GM19438 (cell line): ENCODE measurements at regions not wholly inside any gene's neighbourhood (a gene's known extent, or its start where the extent isn't known, plus 50 kb on each side); places are given as distances from the start of the nearest gene placed in this dataset.
"Not testable (repeated sequence)": the region's sequence is repeated elsewhere in the genome, so short reads cannot be mapped to it uniquely, and the experiment has no call there.

Experiments used
- ATAC-seq: cut with Tn5 transposase; IDR thresholded peaks from one replicate; pipeline ENCODE4 v1.9.1; 2021; ENCODE audit warnings: low read depth; ENCODE audit not compliant: unreplicated experiment

DNA sequence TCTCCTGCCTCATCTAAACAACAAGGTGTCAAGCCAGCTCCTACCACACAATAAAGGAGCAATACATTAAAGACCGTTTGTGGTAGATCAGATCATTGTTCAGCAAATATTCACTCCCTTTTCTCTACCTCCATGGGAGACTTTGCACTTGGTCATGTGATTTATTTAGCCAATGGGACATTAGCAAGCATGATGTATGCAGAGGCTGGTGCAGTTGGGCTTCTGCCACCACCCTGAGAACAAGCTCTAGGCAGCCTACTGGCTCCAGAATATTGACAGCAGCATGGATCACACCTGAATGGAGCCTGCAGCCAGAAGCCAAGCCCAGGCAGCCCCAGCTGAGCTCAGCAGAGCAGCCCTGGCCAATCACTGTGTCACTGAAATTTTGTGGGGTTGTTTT is 99.4 kb upstream of the UBE2E2 start:
- no peak for ATAC-seq

DNA sequence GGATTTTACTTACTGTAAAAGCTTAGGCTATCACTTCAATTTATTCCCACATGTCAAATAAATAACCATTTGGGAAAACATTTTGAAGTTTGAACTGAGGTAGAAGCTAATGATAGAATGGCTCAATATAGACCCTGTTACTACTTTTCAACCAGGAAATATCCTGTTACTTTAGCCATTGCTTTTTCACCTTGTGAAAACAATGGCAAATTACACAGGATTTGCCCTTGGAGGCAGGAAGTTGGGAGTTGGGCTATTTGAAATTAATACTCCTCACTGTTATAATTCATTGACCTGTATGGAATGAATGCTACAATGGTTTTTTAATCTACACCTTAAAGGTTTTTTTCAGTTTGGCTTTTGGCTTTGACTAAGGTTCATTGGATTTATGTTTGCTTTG is 98.1 kb upstream of the UBE2E2 start:
- ATAC-seq: no peak

DNA sequence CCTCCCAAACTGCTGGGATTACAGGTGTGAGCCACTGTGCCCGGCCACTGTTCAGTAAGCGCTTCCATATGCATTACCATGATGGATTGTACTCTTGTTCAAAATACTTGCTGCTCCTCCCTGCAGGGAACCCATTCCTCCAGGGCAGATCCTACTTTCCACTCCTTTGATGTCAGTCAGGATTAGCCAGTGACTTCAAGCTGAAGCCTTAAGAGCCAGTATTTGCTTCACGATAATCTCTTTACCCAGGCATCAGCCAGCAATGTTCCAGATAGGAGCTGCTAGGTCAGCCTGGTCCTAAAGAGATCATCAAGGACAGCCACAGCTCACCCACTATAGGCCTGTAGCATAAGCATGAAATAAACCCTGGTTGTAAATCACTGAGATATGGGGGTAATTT is 96.5 kb upstream of the UBE2E2 start:
- ATAC-seq: no peak

DNA sequence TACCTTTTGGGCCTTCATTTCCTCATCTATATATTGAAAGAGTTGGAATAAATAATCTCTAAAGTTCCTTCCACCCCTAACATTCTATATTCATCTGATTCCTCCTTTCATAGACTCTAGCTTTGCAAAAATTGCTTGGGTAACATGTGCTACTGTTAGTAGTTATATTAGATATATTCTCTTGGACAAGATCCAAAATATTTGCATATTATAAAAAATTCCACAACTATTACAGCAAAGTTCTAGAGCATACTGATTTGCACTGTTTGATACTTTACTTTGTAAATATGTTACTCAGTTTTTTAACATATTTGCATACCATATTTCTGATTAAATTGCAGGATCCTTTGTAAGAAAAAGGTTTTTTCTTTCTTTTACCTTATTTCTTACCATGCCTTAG is 95.9 kb upstream of the UBE2E2 start:
- no peak for ATAC-seq

DNA sequence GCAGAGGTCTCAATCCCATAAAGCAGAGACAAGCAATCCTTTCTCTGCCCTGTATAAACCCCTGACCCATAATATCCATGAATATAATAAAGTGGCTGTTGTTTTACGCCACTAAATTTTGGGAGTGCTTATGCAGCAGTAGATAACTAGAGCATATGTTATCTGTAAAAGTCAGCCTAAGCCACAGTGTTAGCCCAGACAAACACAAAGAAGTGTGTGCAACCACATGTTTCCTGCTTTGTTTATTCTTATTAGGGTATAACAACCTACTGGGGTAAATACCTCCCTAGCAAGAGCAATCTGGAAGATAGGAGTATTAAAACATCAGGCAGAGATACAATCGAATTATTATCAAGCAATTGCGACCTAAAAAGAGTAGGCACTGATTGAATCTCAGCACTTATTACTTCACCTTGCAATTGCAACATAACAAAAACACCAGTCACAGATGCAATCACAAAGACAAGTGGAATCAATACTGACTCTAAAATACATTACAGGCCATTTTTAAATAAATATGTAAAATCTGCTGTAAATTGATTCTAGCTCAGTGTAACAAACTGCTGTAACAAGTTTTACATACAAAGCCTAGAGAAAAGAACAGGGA is 94.6 kb upstream of the UBE2E2 start:
- no peak for ATAC-seq

DNA sequence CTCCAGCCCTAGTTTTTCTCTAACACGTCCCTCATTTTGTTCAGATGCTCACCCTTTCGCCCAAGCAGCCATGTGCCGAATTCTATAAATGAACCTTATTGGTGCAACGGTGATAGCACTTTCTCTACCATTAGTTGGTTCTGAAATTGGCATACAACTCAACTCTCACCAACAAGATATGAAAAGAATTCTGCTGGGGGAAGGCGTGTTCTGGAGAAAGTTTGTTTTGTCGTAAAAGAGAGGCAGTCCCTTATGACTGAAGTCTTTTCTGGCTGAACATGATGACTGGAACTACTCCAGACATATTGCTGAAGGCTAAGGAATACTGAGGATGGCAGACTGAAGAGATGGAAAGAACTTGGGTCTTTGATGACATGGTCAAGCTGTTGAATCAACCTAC is 91.8 kb upstream of the UBE2E2 start:
- ATAC-seq: no peak

DNA sequence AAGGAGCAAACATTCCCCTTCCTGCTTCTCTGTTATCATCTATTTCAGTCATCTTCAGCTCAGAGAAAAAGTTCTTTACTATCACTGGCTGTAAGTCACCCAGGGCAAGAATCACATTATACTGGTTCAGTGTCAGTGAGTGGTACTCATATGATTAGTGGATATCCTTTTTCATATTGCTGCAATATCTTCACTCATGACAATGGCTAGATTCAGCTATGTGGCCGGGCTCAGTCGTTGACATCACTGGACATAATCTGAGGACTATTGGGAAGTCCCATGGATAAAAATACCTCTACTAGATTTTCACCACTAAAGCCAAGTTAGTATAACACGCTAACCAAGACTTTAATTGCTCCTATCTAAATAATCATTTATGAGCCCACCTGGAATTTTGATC is 91.3 kb upstream of the UBE2E2 start:
- ATAC-seq: no peak

DNA sequence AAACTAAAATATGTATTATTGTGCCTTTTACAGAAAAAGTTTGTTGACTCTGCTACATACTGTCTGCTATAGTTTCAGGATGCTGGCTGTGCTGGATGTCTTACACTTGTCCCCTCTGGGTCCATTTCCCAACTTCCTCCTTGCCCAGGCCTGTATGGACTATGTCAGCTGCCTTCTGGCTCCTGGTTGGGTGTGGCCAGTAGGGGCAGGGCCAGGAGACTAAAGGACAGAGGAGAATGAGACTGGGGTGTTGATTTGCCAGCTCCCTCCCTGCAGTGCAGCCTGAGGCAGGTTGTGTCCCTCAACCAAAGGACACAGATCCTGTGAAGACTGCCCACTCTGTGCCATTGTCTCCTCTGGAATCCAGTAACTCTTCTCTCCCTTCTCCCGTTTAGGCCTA is 90.6 kb upstream of the UBE2E2 start:
- ATAC-seq: no peak

DNA sequence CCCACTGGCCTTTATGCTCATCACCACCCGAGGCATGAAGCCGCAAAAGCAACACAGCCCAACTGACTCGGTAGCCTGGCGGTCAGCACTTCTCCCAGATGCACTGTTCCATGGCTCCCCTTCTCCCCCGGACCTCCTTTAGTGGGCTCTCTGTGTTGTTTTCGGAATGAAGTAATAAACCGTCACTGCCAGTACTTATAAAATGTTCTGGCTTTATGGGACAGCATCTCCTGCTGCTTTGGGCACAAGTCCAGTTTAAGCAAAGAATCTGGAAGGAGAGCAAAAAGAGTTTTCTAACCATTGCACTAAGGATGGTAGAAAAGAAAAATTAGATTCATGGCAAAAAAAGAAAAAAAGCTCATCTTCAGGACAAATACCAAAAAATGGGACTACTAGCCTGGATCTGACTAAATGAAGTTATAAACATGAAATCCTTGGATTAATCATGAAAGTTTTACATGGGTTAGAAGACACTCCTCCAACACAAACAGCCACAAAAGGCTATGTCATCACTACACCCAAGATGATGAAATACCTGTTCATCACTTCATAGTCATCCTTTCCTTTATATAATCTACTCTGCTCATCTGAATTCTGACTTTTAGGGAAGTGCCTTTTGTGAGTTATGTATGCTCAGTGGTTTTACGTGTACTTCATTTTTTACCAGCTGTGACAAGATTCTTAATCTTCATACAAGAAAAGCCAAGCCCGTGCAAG is 89.5 kb upstream of the UBE2E2 start:
- no peak for ATAC-seq

DNA sequence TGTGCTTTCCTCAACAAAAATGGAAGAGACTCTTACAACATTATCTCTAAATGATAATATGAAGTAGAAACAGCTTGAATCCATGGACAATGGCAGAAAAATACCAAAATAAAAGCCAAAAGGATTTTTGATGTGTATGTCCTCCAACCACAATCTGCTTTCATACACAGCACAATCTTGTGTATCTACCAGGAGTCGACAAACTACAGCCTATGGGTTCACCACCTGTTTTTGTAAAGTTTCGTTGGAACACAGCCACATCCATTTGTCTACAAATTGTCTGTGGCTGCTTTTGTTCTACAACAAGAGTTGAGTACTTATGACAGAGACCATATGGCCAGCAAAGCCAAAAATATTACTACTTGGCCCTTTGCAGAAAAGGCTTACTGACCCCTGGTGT is 88.7 kb upstream of the UBE2E2 start:
- no peak for ATAC-seq

DNA sequence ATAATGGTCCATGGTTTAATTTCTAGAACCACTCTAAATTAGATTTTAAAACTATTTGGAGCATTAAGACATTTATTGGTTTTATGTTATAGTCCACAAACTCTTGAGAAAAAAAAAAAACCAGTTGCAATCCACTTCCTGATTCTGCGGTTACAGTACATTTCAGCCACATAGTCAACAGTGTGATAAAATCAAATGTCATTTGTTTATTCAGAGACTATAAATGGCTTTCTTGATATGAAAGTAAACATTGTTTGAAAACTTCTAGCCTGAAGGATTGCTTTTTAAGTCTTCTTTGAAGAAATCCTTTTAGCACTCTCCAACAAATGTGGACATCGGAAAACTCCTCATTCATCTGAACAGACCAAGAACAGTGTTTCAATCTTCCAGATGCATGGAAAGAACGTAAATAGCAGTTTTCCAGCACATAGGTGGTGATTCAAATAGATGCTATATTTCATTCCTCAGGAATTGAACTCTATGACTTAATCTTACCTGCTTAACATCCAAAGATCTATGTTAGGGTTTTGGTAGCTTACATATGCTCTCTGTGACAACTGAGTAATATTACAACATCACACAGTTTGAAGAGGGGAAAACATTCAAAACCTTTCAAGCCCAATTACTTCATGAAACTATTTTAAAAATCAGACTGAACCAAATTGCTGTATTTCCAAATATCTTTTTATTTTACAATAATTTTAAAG is 87.8 kb upstream of the UBE2E2 start:
- no peak for ATAC-seq

DNA sequence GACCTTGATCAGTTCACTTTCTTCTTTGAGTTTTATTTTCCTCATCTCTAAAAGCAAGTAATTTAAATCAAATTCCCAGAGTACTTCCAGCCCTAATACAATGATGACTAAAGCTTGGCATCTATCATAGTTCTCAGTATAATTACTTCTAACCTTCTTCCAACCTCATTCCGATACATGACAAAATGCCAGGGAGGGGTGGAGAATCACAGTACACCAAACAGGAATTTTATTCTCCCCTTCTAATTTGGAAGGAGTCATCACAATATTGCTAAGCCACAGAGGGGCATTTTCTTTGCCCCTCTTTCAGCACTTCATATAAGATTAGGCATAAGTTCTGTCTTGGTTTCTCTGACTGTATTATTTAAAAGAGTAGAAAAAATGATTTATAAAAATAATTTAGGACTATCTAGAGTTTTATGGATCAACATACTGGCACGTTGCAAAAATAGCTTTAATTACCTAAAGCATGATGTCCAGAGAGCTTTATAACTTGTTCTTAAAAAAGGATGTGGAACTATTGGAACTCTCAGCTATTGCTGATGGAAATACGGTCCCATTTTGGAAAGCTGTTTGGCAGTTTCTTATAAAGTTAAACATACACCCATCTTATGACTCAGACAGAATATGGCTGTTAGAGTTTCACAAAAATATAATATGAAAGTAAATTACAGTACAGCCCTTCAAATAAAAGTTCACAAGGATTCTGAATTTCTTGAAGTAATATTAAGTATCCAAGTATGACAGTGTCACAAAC is 86.9 kb upstream of the UBE2E2 start:
- no peak for ATAC-seq

DNA sequence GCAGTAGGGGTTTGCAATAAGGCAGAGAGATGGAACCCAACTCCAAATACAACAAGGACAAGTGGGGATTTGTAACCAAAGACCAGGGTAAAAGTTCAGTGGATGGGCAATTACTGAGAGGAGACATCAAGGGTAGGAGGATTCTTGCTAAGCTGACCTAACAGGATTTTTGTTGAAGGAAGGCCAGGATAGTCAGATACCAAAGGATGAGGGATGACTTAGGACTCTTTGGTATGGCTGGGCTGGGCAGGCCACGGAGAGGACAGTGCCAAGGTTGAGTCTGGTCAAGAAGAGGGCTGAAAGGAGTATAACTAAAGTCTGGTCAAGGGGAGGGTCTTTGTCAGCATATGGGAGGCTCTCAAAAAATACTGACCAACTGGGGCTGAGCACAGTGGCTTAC is 85.3 kb upstream of the UBE2E2 start:
- no peak for ATAC-seq

DNA sequence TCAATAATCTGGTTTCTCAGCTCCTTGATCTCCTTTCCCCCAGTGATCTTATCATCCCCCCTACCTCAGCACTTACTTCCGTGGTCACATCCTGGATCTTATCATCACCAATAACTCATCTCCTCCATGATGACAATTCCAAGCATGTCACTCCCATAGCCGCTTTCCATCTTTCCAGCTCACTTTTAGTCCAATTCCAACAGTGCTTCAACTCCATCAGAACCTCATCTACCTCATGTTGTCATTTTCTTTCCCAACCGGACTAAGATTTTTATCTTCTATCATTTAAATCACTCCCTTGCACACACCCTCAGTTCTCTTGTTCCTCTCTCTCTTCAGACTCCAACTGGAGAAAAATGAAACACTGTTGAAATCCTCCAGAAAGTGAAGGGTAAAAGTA is 75.9 kb upstream of the UBE2E2 start:
- no peak for ATAC-seq

DNA sequence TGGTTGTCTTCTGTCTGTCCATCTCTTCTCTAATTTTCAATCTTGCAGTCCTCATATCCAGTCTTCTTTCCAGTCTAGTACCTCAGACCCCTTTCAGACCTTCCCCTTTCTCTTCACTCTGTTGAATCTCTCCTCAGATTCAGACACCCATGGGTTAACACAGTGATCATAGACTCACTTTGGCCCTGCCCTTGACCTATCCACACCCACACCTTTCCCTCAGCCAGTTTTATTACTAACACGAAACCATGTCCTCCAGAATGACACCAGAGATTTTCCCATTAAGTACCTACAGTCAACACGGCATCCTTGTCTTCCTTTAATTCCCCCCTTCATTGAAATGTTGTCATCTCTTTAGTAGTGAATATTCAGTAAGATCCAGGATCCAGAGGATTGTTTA is 74.5 kb upstream of the UBE2E2 start:
- no peak for ATAC-seq

DNA sequence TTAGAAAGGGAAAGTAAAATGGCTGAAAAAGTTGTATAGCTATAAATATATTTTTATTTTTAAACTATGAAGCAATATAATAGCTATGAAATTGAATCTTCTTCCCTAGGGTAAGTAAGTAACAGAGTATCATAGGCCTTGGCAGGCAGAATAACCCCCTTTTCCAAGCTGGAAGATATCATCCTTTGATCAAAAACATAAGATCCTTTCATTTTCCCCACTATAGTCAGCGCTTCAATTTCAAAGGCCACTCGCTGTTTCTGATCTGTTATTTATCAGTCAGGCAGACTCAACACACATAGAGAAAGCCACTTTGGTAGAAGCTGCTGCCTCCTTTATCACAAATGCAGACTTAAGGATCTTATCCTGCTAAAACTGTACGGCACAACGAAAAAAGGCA is 74.0 kb upstream of the UBE2E2 start:
- no peak for ATAC-seq

DNA sequence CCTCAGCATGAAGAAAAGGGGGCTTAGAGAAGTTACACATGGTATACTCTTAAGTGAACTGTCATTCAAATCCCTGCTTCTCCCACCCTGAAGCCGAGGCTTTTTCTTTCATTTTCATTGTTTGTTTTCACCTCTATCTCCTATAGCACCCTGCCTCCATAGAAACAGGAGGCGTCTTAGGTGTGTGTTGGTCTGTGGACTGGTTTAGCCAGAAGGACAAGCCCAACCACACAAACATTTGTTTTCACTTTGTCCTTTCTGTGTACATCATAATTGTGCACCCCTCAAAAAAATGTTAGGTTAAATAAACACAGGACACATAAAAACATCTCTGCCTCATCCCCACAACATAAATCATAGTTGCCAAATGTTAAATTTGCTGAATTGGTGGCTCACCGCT is 73.3 kb upstream of the UBE2E2 start:
- no peak for ATAC-seq

DNA sequence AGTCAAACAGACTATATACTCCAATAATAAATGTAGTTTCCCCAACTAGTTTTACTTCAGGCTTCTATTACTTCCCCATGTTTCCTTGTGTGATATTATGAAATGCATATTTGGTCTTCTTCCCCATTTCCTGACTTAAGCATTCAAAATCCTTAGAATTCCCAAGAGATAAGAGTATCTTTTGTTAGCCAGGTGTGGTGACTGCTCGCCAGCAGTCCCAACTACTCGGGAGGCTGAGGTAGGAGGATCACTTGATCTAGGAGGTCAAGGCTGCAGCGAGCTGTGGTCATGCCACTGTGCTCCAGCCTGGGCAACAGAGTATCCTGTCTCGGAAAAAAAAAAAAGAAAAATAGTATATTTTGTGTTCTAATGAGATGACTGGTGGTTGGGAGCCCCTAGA is 72.7 kb upstream of the UBE2E2 start:
- ATAC-seq: no peak

DNA sequence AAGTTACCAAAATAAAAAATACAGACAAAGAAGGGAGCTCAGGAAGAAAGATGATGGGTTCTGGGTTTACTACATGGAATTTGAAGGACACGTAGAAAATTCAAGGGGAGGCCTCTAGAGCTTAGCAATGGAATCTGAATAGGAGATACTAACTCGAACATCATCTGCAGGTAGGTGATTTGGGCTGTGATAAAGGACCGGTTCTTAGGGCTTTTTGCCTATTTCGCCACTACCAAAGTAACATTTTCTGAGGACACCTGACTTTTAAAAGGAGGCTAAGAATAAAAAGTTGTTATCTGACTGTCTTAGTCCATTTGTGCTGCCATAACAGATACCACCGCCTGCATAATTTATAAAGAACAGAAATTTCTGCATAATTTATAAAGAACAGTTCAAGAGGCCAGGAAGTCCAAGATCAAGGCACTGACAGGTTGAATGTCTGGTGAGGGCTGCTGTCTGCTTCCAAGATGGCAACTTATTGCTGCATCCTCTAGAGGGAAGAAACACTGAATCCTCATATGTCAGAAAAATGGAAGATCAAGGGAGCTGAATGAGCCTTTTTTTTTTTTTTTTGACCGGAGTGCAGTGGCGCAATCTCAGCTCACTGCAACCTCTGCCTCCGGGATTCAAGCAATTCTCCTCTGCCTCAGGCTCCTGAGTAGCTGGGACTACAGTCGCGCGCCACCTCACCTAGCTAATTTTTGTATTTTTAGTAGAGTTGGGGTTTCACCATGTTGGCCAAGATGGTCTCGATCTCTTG is 67.9 kb upstream of the UBE2E2 start:
- ATAC-seq: no peak

DNA sequence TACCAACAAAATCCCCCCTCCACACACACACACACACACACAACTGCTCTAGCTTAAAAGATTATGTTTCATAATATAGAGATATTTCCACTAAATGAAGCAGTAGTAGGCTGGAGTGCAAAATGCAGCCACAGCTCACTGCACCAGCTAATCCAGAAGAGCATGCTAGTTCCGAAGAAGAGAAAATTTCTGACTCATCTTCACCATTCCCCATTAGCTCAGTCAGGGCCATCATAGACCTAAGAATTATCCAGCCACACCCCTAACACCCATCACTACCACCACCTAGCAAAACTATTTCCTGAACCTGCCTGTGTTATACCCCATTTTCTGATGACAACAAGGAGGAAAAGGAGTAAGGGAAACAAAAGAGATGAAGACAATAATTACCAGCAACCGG is 67.1 kb upstream of the UBE2E2 start:
- no peak for ATAC-seq

DNA sequence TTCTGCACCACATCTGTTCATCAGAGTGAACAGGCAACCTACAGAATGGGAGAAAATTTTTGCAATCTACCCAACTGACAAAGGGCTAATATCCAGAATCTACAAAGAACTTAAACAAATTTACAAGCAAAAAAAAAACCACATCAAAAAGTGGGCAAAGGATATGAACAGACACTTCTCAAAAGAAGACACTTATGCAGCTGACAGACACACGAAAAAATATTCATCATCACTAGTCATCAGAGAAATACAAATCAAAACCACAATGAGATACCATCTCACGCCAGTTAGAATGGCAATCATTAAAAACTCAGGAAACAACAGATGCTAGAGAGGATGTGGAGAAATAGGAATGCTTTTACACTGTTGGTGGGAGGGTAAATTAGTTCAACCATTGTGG is 59.1 kb upstream of the UBE2E2 start:
- not testable (repeated sequence) for ATAC-seq
